HG03521 (cell line): ENCODE measurements at regions not wholly inside any gene's neighbourhood (a gene's known extent, or its start where the extent isn't known, plus 50 kb on each side); places are given as distances from the start of the nearest gene placed in this dataset.
"Not testable (repeated sequence)": the region's sequence is repeated elsewhere in the genome, so short reads cannot be mapped to it uniquely, and the experiment has no call there.

Source experiments
- ATAC-seq: cut with Tn5 transposase; IDR thresholded peaks from one replicate; pipeline ENCODE4 v1.9.1; 2021; ENCODE audit warnings: mild to moderate bottlenecking, moderate library complexity; ENCODE audit not compliant: unreplicated experiment

- ATAC-seq, result no peak
Observed at GRCh38 chr2:64910523-64910922, 78.7 kb upstream of the SLC1A4 start.

- ATAC-seq, result no peak
Observed at GRCh38 chr2:64910972-64911433, 78.2 kb upstream of the SLC1A4 start.

- ATAC-seq, result no peak
Observed at GRCh38 chr2:64913357-64913869, 75.8 kb upstream of the SLC1A4 start.

- ATAC-seq, result no peak
Observed at GRCh38 chr2:64914247-64914646, 75.0 kb upstream of the SLC1A4 start.

GRCh38 chr2:64914735-64915509 lies 74.3 kb upstream of the SLC1A4 start:
- ATAC-seq, result peak; percentile 56

GRCh38 chr2:64915510-64915900 lies 73.7 kb upstream of the SLC1A4 start:
- no peak for ATAC-seq

- ATAC-seq, result no peak
Observed at GRCh38 chr2:64918220-64918886, 70.8 kb upstream of the SLC1A4 start.

- no peak for ATAC-seq
Observed at GRCh38 chr2:64919261-64919660, 69.9 kb upstream of the SLC1A4 start.

GRCh38 chr2:64922482-64923384 lies 66.5 kb upstream of the SLC1A4 start:
- no peak for ATAC-seq

GRCh38 chr2:64923385-64923710 lies 65.9 kb upstream of the SLC1A4 start:
- ATAC-seq, result no peak

GRCh38 chr2:64924170-64924934 lies 64.8 kb upstream of the SLC1A4 start:
- no peak for ATAC-seq

GRCh38 chr2:64925930-64926722 lies 63.1 kb upstream of the SLC1A4 start:
- not testable (repeated sequence) for ATAC-seq

GRCh38 chr2:64928813-64929212 lies 60.4 kb upstream of the SLC1A4 start:
- no peak for ATAC-seq

- ATAC-seq, result no peak
Observed at GRCh38 chr2:64929333-64929732, 59.9 kb upstream of the SLC1A4 start.

GRCh38 chr2:64930258-64930671 lies 58.9 kb upstream of the SLC1A4 start:
- ATAC-seq, result no peak

GRCh38 chr2:64931246-64932115 lies 57.7 kb upstream of the SLC1A4 start:
- no peak for ATAC-seq

- ATAC-seq, result no peak
Observed at GRCh38 chr2:64932116-64932370, 57.2 kb upstream of the SLC1A4 start.

GRCh38 chr2:64932371-64933216 lies 56.6 kb upstream of the SLC1A4 start:
- ATAC-seq, result peak; percentile 82
